ENCODE measurements at regions not wholly inside any gene's neighbourhood (a gene's known extent, or its start where the extent isn't known, plus 50 kb on each side); places are given as distances from the start of the nearest gene placed in this dataset.

- Histone ChIP-seq H3K4me3 (replicated peaks in 1 of 3; ENCODE audit: insufficient read depth in 1 of 3, low read depth in 2 of 3, low read length in 3 of 3) (no peak overlapping the region), H4K20me1 (ENCODE audit: insufficient read depth, low read length) (no peaks in the 10 kb centered on the region), H3K4me1 (ENCODE audit: insufficient read depth, low read length) (no peaks in the 10 kb centered on the region), H2AFZ (ENCODE audit: low read length) (no peak overlapping the region), H3K27ac (ENCODE audit: extremely low read length, insufficient read depth, low read length) (no peak overlapping the region), H3K4me2 (ENCODE audit: low read depth, low read length) (no peak overlapping the region), H3K27me3 (ENCODE audit: control insufficient read depth in 1 of 2, insufficient read depth in 2 of 2, low read length in 2 of 2) (no peaks in the 10 kb centered on the region), H3K79me2 (ENCODE audit: insufficient read depth, low read length) (no peaks in the 10 kb centered on the region), H3K36me3 (replicated peaks in 1 of 2; ENCODE audit: control insufficient read depth in 1 of 2, insufficient read depth in 2 of 2, low read length in 2 of 2) (no peaks in the 10 kb centered on the region), H3K9ac (ENCODE audit: insufficient read depth, low read depth, low read length) (no peak overlapping the region), H3K9me3 (ENCODE audit: low read length) (peaks cover 9% of the 10 kb centered on the region)
- in situ Hi-C loops (cut with HindIII; ENCODE audit: extremely low pct_ligation_motif_present, low pct_unique_long_range_greater_than_20kb) (no loop called here), intact Hi-C loops (cut with micrococcal nuclease; ENCODE audit: unreplicated experiment) (no loop called here)
- no peak for DNase-seq (ENCODE audit: low spot score)
- ChIA-PET CTCF (ENCODE audit: low intra/inter-chr PET ratio, low total read pairs) (no interaction called here), POLR2A (no interaction called here)
- TF ChIP-seq TERF1 (CRISPR knock-in tag; IDR thresholded peaks at IDR 0.05) (no peak), SYNCRIP (IDR thresholded peaks at IDR 0.05; ENCODE audit: insufficient read depth, low read depth, low read length) (no peak), SRSF4 (IDR thresholded peaks at IDR 0.05; ENCODE audit: low read depth, low read length, poor library complexity, severe bottlenecking) (no peak), DNMT3B (CRISPR knock-in tag; conservative IDR thresholded peaks at IDR 0.05) (no peak), RFXAP (CRISPR knock-in tag; IDR thresholded peaks at IDR 0.05; ENCODE audit: borderline replicate concordance) (no peak), MAFK (conservative IDR thresholded peaks at IDR 0.05 in 1 of 2, IDR thresholded peaks at IDR 0.05 in 1 of 2; ENCODE audit: low read length in 2 of 2) (no peak), ZSCAN22 (CRISPR knock-in tag; IDR thresholded peaks at IDR 0.05) (no peak), HDAC2 (CRISPR knock-in tag; IDR thresholded peaks at IDR 0.05) (no peak)
- no TSS peak for BruUV-seq (replicated peaks)
- FAIRE-seq: no peak
- WGBS (ENCODE audit: low lambda C conversion rate): 7% methylated on average over 1 of the region's 1 CpG
- ATAC-seq: no peak
Measured at GRCh38 chr6:105774247-105774646, 311.9 kb upstream of the PRDM1 start.
